HFFc6 (cell line): ENCODE measurements at regions not wholly inside any gene's neighbourhood (a gene's known extent, or its start where the extent isn't known, plus 50 kb on each side); places are given as distances from the start of the nearest gene placed in this dataset.

Experiments used
- DNase-seq: peaks from one replicate; pipeline ENCODE4 v3.0.0-alpha.2; 2018
- H3K27ac Mint-ChIP-seq: 2 replicates; pipeline ENCODE4 v1.8.0; 2020; ENCODE audit warnings: mild to moderate bottlenecking, mixed read lengths
- H3K27me3 Mint-ChIP-seq: 2 replicates; pipeline ENCODE4 v1.8.0; 2021; ENCODE audit warnings: mild to moderate bottlenecking, moderate library complexity, mixed read lengths; ENCODE audit not compliant: insufficient read depth
- H3K36me3 Mint-ChIP-seq: 2 replicates; pipeline ENCODE4 v1.8.0; 2021; ENCODE audit warnings: low read depth, mixed read lengths
- H3K4me1 Mint-ChIP-seq: 2 replicates; pipeline ENCODE4 v1.8.0; 2020; ENCODE audit warnings: low read depth, mixed read lengths
- H3K4me3 Mint-ChIP-seq: 2 replicates; pipeline ENCODE4 v1.8.0; 2020; ENCODE audit warnings: mild to moderate bottlenecking, moderate library complexity, mixed read lengths
- H3K9me3 Mint-ChIP-seq: 2 replicates; pipeline ENCODE4 v1.8.0; 2020; ENCODE audit warnings: mild to moderate bottlenecking, mixed read lengths
- CTCF ChIP-seq: fragments of 200-600 bp; sonication (generic); IDR thresholded peaks from 2 replicates; pipeline ENCODE4 v1.5.0; 2021; ENCODE audit warnings: antibody characterized with exemption, mild to moderate bottlenecking

GRCh38 chr3:101989578-101990200 is 140.4 kb downstream of the NFKBIZ start:
- TF ChIP-seq CTCF, result no peak
- DNase-seq, result no peak
- H3K9me3 Mint-ChIP-seq, result no peaks in the 10 kb centered on the region
- peaks cover 22% of the 10 kb centered on the region for H3K4me1 Mint-ChIP-seq
- H3K4me3 Mint-ChIP-seq, result no peak overlapping the region
- no peaks in the 10 kb centered on the region for H3K27me3 Mint-ChIP-seq
- no peak overlapping the region for H3K27ac Mint-ChIP-seq
- H3K36me3 Mint-ChIP-seq, result no peaks in the 10 kb centered on the region

- Mint-ChIP-seq H3K27ac (no peak overlapping the region), H3K9me3 (no peaks in the 10 kb centered on the region), H3K27me3 (no peaks in the 10 kb centered on the region), H3K36me3 (no peaks in the 10 kb centered on the region), H3K4me1 (peaks cover 39% of the 10 kb centered on the region), H3K4me3 (no peak overlapping the region)
- no peak for DNase-seq
- no peak for TF ChIP-seq CTCF
Measured at GRCh38 chr3:101992863-101993262, 143.5 kb downstream of the NFKBIZ start.

GRCh38 chr3:101994386-101994785 is 145.1 kb downstream of the NFKBIZ start:
- no peak for TF ChIP-seq CTCF
- no peak for DNase-seq
- no peak overlapping the region for H3K27ac Mint-ChIP-seq
- no peaks in the 10 kb centered on the region for H3K36me3 Mint-ChIP-seq
- peaks cover 53% of the 10 kb centered on the region for H3K4me1 Mint-ChIP-seq
- no peak overlapping the region for H3K4me3 Mint-ChIP-seq
- no peaks in the 10 kb centered on the region for H3K9me3 Mint-ChIP-seq
- no peaks in the 10 kb centered on the region for H3K27me3 Mint-ChIP-seq

- H3K27ac Mint-ChIP-seq, result peak overlapping the region; percentile 67
- no peaks in the 10 kb centered on the region for H3K36me3 Mint-ChIP-seq
- H3K4me1 Mint-ChIP-seq, result peaks cover 64% of the 10 kb centered on the region
Measured at GRCh38 chr3:101995371-101996046, 146.2 kb downstream of the NFKBIZ start.

GRCh38 chr3:101996832-101997231 is 147.5 kb downstream of the NFKBIZ start:
- Mint-ChIP-seq H3K4me3 (no peak overlapping the region), H3K36me3 (no peaks in the 10 kb centered on the region), H3K27me3 (no peaks in the 10 kb centered on the region; the same call in 1 of the 2 replicates), H3K9me3 (no peaks in the 10 kb centered on the region), H3K27ac (no peak overlapping the region), H3K4me1 (peaks cover 75% of the 10 kb centered on the region)
- TF ChIP-seq CTCF, result no peak
- no peak for DNase-seq

More at GRCh38 chr3:101995371-101996046, 146.2 kb downstream of the NFKBIZ start:
- H3K27me3 Mint-ChIP-seq, result no peaks in the 10 kb centered on the region; the same call in 1 of the 2 replicates
- peak; percentile 63 for DNase-seq
- TF ChIP-seq CTCF, result no peak
- H3K9me3 Mint-ChIP-seq, result no peaks in the 10 kb centered on the region
- H3K4me3 Mint-ChIP-seq, result no peak overlapping the region
